IPS DF 4.7 (cell line): ENCODE measurements at regions not wholly inside any gene's neighbourhood (a gene's known extent, or its start where the extent isn't known, plus 50 kb on each side); places are given as distances from the start of the nearest gene placed in this dataset.

Source experiments
- DNase-seq: peaks from one replicate; pipeline ENCODE4 v3.0.0-alpha.2; 2013; ENCODE audit warnings: low spot score; ENCODE audit errors: extremely low read depth

GRCh38 chr2:59033661-59034060, 792.5 kb upstream of the FANCL start:
- DNase-seq, result no peak

DNA sequence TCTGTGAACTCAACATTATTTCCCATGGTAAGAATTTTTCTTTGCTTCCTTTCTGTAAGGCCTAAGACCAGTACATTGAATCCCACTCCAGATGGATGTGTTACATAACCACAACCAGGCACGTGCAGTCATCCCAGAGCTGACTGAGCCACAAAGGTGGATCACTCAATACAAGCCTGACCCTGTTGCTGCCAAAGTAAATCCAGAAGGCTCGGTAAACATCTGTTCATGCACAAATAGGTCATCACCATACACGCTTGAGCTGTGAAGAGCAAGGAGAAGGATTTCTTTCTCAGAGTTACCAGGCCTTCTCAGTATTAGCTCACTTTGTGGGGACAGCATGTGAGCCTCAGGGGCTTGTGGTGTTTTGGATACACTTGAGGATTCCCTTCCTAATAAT, 791.4 kb upstream of the FANCL start:
- no peak for DNase-seq

DNA sequence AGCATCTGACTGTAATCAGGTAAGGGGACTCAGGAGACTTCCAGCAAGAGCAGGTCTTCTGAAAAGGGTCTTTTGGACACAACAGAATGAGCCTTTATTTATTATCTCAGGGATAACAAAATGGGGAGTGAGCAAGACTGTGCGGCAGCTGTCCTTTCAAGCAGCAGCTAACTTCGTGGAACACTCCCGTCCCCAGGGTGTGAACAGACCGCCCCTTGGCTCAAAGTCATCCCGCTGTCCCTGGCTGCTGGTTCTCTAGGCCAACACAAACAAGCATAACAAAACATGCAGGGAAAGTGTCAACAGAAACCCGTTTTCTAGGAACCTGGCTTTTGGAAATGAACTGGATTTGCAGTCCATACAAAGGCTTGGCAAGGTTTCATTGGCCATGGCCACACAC, 787.9 kb upstream of the FANCL start:
- no peak for DNase-seq

GRCh38 chr2:59027320-59027719, 786.2 kb upstream of the FANCL start:
- no peak for DNase-seq

- DNase-seq, result peak; percentile 11
Measured at GRCh38 chr2:59025157-59025757, 784.1 kb upstream of the FANCL start.

DNA sequence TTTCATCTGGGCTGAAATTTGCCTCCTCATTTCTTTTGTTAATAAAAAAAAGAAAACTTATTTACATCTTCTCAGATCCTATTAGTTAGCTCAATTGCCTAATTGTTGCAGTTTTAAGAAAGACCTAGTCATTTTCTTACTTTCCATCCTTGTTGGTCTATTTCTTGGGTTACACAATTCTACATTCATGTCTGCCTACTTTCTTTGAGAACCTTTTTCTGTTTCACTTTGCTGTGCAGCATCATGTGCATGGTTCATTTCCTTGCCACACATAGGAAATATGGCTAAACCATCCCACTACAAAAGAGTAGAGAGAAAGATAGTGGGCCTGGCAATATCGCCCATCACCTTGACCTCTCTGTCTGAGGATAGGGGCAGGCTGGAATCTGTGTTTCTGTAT, 780.7 kb upstream of the FANCL start:
- no peak for DNase-seq

DNA sequence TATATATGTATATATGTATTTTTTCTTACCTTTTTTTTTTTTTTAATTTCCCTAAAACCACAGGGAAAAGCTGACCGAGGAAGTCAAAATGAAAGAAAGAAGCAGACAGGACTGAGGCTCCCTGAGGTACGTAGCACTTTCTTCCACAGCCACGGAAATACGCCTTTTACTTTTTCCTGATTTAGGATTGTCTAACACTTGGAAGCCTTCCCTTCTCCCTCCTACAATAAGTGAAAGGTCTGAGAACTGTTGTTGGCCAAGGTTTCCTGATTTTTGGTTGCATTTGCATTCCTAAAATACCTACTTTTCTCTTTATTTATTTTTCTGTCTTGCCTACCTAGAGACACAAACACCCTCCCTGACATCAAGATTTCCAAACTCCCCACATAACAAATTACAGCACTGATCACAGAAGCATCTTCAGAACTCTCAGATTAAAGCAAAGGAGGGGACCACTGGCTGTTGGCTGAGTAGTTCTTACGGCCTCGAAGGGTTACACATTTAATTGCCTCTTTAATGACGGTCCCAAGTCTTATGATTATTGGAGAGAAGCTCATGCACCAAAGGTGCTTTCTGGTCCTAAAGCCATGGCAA, 778.5 kb upstream of the FANCL start:
- DNase-seq, result no peak

- DNase-seq, result no peak
Measured at GRCh38 chr2:59018737-59019136, 777.6 kb upstream of the FANCL start.

GRCh38 chr2:59015027-59015426, 773.9 kb upstream of the FANCL start:
- no peak for DNase-seq

DNA sequence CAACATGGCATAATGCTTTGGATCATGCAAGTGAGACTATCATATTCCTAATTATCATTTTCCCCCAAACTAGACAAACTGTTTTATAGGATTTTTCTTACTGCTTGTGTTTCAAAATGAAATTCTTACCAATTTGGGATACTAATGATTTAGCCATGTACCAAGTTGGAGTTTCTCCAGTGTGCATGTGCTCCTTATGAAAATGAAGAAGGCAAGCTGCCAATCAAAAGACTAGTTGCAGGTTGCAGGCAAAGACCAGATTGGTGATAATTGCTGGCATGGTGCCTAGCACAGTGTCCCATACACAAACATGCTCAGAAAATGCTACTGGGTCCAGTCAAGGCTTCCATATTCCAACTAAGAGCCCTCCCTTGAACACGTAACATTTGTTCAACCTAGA, 771.8 kb upstream of the FANCL start:
- no peak for DNase-seq

GRCh38 chr2:59012234-59012633, 771.1 kb upstream of the FANCL start:
- DNase-seq, result no peak

DNA sequence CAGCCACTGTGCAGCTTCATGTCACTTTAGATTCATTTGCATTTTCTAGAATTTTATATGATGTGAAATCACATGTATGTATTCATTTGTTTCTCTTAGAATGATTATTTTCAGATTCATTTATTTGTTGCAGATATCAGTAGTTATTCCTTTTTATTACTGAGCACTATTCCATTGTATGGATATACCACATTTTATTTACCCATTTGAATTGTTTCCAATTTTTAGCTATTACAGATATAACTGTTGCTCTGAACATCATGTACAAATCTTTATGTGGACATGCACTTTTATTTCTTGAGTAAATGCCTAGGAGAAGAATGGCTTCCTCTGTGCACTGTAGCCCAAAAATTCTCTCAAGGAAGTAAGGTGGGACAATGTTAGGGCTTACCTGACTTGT, 767.8 kb upstream of the FANCL start:
- DNase-seq, result no peak

- no peak for DNase-seq
Measured at GRCh38 chr2:59005836-59006615, 764.9 kb upstream of the FANCL start.

DNA sequence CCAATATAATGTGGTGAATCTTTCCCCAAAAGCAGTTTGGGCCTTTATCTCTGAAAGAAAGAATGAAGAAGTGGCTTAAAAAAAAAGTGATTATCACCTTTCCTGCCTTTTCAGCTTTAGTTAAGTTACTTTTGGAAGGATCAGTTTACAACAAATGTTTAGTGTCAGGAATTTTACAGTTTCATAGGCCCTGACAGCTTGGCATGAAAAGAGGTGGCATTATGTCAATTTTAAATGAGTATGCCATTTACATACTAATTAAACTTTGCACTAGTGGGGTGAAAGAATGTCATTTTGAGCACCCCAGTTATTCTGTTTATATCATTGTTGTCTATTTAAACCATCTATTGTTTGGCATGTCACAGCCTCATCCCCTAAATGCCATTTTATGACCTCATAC, 763.5 kb upstream of the FANCL start:
- no peak for DNase-seq

DNA sequence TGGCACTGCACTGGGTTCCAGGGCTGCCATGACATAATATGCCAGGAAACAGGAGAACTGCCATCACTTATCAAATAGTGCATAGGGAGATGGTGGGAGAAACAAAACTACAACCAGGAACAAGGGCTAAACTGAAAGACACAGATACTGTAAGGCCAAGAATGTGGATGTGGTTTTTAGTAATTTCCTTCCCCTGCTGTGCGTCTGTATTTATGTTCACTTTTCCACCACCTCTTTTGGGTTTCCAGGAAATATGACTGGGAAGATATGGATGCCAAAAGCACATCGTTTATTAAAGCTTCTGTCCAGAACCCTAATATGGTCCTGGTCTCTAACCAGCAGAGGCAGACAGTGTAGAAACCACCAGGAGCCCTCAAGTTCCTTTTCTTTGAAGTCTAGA, 759.7 kb upstream of the FANCL start:
- DNase-seq, result no peak

- DNase-seq, result no peak
Measured at GRCh38 chr2:58992062-58992706, 751.1 kb upstream of the FANCL start.

GRCh38 chr2:58991357-58991756, 750.2 kb upstream of the FANCL start:
- no peak for DNase-seq

GRCh38 chr2:58985541-58985940, 744.4 kb upstream of the FANCL start:
- no peak for DNase-seq

DNA sequence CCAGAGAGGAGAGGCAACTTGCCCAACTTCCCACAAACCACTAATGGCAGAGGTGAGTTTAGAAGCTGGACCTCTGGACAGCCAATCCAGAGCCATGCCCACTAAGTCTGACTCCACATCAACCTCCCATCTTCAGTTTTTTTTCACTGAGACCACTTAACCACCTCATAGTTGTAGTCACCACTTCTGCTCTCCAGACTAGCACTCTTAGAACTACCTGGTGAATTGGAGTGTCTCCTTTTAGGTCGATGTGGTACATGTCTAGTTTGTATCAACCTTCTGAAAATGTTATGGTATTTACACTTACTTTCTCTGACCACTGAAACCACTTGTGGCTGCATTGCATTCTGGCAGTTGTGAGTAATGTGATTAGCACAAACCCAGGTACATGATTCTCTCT, 743.6 kb upstream of the FANCL start:
- no peak for DNase-seq

DNA sequence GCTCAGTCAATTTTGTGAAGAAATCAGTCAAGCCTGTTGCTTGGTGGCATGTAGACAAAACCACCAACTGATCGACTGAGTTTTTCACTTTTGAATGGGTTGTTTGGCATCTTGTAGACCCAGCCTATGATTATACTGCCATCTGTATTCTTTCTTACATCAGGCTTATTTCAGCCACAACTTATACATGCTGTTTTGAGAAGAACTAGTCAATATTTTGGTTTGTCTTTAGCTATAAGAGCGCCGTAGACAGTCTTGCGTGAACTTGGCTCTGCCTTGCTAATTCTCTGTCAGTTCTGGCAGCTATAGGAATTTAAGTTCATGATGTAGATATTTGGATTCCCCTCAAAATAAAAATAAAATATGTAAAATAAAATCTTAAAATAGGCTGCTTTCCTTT, 742.0 kb upstream of the FANCL start:
- DNase-seq, result no peak

DNA sequence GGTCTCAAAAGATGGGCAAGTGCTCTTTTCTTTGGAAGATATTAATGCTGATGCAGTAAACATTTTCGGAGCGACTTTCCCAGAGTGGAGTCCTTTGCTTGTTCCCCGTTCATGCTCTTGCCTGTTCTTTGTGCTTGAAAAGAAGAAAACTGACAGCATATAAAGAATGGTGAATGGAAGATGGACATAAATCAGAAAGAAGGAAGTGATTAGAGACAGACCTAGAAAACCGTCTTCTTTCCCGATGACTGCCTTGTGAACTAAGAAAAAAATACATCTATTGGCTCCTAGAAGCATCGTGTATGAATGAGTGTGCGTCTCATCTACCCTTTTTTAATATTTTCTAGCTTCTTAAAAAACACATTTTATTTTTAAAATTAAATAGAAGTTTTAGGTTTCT, 740.1 kb upstream of the FANCL start:
- no peak for DNase-seq

DNA sequence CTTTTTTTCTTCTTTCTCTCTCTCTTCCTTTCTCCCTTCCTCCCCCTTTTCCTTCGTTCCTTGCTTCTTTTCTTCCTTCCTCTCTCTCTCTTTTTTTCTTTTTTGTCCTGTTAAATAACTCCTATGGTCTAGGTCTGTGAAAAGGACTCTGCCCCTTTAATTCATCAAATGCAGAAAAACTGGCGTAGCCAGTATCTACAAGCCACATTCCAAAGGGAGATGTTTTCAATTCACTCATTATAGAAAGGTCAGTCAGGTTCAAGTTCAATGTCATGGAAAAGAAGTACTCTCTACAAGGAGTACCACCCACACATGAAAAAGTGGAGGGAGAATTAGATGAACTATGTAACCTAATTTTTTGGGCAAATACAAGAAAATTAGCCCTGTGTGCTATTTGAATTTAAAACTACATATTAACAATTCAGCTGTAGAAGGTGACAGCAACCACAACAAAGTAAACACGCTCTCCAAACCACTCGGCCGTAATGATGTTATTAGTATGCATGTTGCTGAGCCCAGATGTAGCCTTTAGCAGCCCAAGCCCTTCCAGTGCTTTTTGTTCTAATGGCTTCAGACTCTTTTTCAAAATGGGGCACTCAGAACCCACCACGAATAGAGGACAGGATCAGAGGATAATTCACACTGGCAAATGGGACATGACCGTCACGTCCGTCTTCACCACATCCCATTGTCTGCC, 735.4 kb upstream of the FANCL start:
- DNase-seq, result no peak
